Activated CD4-positive, alpha-beta T cell treated with anti-CD3 and anti-CD28 coated beads, Interleukin-2, amount 50 U/mL, for 4 hours (primary cell): ENCODE measurements at regions not wholly inside any gene's neighbourhood (a gene's known extent, or its start where the extent isn't known, plus 50 kb on each side); places are given as distances from the start of the nearest gene placed in this dataset.
"Not testable (repeated sequence)": the region's sequence is repeated elsewhere in the genome, so short reads cannot be mapped to it uniquely, and the experiment has no call there.

Experiments used
- DNase-seq, 2 experiments: peaks; one replicate each; pipeline ENCODE4 v3.0.0-alpha.2; 2020

DNA sequence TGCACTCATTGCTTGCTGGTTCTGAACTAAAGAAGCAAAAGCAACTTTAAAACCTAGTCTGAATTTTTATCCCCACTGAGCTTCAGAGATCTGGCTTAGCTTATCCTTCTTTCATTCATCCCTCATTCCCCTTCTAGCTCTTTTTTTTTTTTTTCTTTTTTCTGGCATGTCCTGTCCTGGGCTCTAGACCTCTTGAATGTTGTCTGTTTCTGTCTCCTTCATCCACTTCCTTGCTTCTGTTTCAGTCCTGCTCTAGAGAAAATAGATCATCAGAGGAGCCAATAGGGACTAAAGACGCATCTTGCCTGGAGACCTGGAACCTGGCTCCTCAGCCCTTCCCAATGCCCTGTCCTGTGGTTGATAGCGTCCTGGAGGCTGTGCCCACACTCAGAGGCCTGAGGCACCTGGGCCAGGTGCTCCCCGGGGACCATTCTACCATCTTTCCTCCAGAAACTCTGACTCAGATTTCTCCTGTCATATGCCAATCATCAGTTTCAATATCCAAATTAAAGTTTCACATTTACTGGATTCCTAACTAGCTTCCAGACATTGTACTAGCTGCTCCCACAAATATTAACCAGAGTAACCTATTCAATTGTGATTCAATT is 115.7 kb upstream of the GATB start:
- DNase-seq, result no peak

DNA sequence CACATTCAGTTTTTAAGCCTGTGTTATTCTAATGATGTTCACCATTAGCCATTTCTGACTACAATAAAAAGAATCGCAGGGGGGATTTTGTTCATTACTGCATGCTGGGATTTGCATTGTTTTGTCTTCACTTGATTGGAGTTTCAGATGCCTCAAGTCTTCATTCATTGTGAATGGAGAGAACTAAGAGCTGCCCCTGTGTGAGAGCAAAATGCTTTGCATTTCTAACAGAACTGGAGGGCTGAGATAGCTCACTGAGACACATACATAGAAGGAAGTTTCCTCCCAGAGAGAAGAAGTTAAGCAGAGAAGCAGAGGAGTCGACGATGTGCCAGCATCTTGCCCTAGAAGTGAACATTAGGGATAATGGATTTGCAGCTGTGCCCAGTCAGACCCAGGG is 113.5 kb upstream of the GATB start:
- DNase-seq, result no peak

DNA sequence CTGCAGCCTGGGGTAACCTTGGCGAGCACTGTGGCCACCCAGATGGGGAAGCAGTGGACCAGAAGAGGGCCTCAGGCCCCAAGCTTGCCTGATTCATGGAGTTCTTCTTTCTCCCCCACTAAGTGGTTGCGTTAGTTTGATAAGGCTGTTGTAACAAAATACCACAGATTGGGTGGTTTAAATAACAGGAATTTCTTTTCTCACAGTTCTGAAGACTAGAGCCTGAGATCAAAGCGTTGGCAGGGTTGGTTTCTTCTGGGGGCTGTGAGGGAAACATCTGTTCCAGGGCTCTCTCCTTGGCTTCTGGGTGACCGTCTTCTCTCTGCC is 105.7 kb upstream of the GATB start:
- no peak for DNase-seq

DNA sequence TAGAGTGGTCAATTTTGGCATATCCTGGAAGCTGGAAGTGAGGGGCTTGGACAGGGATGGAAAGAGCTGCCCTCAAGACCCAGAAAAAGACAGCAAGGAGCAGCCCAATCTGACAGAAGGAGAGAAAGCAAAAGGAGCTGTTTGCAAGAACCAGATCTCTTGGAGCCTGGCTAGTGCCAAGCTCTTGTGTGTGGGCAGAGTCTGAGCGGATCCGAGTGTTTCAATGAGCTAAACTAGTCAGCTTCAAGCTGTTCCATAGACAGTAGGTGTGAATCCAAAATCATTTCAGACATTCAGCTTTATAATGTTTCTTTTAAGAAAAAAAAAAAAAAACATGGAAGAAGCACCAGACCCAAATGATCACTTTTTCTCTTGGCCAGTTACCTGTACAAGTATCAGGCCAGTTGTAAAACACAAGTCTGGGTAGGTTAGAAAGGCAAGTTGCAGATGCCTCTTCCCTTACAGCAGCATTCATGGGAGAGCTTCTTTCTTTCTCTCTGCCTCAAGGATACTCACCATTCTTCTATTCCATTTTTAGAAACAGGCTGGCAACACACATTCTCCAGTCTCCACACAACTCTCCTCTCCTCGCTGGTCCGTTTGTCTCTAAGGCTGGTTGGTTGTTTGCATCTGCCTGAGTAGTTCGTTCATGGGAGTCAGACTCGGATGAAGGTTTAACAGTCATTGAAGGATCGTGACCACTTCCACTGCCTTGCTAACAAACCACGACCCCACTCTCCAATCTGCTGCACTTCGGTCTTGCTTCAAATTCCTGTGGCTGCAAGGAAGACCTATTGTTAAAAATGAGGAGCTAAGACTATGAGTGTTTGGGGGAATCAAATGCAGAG is 105.2 kb upstream of the GATB start:
- DNase-seq, result no peak

DNA sequence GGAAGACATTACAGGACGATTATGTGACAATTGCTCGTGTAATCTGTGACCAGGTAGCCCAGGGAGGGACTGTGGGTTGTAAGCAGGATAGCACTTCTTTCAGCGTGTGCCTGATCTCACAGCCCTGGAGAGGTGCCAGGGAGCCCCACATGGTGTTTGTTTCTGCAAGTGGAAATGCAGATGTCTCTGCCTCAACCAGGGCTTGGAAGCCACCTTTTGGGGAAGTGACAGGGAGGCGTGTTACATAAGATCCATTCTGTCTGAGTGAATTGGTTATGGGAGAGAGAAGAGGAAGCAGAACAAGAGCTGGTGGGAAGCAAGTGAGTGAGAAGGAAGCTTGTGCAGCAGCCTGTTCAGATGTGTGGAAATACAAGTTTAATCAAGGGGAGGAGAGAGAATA is 104.5 kb upstream of the GATB start:
- DNase-seq, result no peak

DNA sequence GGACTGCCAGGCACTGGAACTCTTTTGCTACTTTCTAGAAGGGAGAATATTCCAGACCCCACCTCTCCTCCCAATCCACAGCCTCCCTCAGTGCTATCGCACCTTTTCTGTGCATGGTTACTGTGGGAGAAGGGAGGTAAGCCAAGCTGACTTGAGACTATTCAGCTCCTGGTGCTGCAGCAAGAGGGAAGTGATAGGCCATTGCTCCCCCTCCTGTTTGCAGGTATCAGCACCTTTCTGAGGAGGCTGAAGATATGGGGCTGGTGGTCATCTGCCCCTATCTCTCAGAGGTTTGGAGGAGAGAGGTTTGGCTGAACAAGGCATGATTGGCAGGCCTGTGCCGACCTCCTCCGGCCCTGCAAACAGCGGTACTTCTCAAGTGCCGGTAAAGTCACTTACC is 103.3 kb upstream of the GATB start:
- no peak for DNase-seq

DNA sequence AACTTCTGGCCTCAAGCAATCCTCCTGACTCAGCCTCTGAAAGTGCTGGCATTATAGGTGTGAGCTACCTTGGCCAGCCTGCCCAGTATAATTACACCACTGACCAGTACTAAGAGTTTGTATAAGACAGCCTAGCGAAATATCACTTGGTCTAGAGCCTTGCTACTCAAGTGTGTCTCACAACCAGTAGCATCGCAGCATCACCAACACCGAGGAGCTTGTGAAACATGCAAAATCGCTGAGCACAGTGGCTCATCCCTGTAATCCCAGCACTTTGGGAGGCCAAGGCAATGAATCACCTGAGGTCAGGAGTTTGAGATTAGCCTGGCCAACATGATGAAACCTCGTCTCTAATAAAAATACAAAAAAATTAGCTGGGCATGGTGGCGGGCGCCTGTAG is 102.0 kb upstream of the GATB start:
- DNase-seq, result no peak

DNA sequence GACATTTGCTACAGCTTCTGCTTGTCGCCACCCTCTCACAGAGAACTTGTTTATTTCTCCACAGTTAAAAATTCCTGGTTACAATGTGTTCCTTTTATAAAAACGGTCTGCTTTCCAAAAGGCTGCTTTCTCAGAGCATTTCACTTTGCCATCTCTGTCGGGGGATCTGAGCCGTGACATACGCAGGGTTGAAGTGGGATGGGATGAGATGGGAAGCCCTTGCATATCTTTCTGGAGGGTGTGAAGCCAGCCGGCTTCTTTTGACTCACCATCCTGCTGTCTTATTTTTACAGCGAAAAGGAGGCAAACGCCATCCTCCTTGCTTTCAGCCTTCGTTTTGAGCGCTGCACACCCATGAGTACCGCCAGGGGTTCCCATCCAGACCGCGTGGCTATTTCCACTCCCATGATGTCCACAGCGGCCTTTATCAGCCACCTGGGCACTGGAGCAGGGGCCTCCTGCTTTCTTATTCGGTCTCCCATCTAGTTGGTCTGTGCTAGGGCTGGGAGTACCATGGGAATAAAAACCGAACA is 99.8 kb upstream of the GATB start:
- no peak for DNase-seq

DNA sequence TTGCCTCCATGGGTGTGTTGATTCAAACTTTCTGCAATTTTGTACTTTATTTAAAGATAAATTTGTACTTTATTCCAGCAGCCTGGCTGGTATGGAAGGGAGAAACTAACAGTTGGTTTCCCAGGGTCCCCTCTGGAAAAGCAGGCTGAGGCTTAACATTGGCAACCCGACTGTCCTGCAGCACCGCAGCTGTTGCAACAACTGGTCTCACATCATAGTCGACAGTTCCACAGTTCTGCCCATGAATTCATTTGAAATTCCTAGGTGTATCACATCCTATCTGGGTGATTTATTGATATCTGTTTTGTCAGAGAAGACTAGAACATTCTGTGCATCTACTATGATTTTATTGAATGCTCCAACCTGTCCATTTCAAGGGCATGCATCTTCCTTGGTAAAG is 98.8 kb upstream of the GATB start:
- no peak for DNase-seq

DNA sequence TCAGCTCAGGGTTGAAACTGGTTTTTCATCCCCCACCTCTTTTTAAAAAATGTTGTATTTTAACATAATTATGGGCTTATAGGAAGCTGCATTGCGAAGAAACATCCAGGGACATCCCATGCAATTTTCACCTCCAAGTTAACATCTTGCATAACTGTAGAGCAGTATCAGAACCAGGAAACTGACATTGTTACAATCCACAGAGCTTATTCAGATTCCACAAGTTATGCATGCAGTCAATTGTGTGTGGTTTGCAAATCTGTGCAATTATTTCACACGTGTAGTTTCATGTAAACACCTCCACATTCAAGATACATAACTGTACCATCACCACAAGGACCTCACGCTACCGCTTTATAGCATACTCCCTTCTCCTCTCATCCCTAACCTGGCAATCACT is 97.5 kb upstream of the GATB start:
- no peak for DNase-seq

DNA sequence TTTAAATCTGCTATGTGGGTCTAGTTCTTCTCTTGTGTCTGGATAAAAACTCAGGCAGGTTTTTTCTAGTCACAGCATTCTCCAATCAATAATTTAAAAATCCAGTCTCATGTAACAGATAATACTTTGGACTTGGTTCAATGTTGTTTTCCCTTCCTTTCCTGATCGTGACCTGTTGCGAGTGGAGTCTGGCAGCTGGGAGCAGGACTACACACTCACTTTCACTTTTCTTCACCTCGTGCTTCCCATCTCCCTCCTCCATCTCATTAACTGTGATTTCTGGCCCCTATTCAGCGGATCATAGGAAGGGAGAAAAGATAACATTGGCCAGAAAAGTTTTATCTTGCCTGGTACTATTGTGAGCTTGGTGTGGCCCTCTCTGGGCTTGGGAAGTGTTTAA is 96.6 kb upstream of the GATB start:
- no peak for DNase-seq

DNA sequence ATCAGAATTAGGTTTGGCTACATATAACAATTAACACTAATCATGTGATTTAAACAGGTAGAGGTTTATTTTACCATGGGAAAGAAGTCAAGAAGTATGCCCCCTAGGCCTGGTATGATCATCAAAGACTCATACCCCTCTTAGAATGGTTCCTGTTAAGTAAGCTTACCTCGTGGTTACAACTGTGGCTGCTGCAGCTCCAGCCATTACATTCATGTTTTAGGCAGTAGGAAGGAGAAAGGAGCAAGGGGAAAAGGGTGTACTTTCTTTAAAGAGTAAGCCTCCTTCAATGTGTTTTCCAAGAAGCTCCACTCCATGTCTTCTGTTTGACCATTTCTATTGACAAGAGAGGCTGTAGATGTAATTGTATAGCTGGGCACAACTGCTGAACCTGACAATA is 94.9 kb upstream of the GATB start:
- DNase-seq, result no peak

DNA sequence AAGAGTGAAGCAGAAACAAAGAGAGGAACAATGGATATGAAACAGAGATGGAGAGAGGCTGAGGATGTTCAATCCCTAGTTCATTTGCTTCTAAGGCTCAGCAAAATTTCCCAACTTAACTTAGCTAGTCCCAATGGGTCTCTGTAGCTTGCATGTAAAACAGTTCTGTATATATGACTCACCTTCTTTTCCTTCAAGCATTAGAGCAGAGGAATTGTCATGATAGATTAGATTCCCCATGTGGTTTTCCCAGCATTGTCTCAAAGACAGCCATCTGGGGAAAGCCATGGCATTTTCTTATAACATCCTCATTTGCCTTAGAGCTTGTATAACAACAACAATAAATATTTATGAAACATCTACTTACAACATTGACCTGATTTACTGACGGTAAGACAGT is 93.9 kb upstream of the GATB start:
- no peak for DNase-seq

DNA sequence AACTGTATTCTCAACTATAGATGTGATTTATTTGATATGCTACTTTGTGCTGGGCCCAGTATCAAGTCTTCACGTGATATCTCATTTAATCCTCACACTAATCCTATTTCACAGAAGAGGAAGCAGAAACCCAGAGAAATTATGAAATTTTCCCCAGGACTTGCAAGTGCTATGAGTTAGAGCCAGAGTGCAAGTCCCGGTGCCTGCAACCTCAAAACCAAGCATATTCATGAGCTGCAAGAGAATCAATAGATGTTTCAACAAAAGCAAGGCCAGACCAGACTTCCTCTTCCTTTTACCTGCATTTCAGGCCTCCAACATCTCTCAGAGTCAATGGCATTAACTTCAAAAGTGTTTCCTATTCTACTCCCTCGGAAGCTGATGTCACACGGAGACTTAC is 92.2 kb upstream of the GATB start:
- DNase-seq, result no peak

DNA sequence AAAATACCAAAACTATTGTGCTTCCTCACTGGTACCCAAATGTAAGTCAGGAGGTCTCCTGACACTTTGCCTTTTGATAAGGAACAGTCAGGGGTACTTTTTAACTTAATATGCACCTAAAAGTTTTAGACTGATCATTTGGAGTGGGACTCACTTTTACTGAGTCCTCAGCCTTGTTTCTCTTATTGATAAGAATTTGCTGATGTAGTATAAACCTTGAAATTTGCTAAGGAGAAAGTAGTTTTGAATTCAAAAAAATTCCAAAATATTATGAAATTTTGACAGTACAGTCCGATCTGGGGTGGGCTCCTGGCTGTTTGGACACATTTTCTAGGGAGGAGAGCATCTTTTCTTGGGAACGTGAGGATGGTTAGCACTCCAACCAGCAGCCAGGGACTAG is 91.4 kb upstream of the GATB start:
- no peak for DNase-seq

DNA sequence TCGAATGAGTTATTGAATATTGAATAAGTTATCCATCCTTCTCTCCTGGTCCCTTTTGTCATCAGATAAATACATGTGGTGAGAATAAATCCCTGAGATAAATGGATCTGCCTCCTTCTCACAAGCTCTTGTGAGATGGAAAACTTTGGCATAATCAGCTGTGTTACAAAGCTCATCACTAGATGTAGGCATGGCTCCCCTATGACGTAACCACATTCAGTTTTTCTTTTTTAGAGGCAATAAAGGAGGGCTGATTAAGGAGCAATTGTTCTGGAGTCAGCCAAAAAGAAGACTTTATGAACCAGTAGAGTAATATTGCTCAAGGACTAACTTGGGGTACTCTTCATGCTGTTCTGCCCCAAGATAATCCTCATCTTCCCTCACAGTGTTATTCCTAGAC is 90.5 kb upstream of the GATB start:
- DNase-seq, result no peak

DNA sequence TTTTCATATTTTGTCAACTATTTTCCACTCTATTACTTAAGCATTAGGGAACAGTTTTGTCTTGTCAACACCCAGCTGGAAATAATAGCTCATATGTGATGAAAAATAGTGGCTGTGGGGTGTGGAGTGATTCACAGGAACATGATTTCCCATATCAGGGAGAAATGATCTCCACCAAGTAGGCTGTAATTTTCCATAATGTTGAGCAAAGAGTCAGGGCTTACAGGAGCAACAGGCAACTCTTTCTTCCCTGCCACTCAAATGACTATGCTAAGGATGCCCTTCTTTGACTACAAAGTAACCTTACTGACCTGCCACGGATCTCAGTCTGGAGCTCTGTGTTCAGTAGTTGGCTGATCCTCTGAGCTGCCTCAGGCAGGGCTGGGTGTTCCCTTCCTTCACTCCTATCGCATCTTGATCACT is 90.0 kb upstream of the GATB start:
- no peak for DNase-seq

DNA sequence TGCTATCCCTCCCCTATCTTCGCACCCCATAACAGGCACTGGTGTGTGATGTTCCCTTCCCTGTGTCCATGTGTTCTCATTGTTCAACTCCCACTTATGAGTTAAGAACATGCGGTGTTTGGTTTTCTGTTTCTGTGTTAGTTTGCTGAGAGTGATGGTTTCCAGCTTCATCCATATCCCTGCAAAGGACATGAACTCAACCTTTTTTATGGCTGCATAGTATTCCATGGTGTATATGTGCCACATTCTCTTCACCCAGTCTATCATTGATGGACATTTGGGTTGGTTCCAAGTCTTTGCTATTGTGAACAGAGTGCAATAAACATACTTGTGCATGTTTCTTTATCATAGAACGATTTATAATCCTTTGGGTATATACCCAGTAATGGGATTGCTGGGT is 84.7 kb upstream of the GATB start:
- not testable (repeated sequence) for DNase-seq

DNA sequence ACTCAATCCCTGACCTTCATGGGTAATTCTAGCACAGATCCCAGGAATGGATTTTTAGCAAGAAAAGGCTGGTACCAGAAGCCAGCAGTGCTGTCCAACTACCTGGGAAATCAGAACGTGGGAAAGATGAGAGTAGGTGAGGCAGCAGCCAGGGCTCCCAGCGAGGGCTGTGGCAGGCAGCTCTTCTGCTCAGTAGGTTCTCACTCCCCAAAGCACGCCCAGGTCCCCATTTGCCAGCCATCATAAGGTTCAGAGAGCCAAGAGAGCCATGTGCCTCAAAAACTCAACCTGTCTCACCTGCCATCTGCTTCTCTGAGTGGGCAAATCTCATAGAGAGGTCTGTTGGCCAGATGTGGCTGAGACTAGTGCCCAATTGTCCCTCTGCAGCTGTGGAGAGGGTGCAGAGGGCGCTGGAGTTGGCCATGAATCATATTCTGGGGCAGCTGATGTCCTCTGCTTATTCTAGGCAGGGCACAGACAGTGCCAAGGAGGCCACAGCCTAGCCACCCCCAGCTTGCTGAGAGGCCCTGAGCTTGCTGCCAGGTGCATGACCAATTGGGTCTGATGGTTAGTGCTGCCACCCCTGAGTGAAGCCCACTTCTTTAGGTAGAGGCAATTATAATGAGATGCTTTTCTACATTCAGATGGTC is 81.7 kb upstream of the GATB start:
- DNase-seq, result no peak

DNA sequence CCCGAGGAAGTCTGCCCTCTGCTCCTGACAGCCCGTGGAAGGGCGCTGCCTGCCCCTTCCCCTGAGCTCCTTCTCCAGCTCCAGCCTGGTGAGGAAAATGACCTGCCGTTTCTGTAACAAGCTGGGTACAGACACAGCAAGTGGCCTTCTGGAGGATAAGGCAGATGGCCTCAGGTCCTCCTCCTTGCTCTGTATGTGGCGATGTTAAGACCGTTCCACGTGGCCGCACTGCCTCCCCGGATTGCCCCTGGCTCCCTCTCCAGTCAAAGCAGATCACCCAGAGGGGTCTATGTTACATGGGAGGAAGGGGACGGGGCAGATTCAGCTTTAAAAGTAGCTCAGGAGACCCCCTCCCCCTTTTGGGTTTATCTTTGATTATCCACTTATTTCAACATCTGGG is 80.3 kb upstream of the GATB start:
- no peak for DNase-seq

DNA sequence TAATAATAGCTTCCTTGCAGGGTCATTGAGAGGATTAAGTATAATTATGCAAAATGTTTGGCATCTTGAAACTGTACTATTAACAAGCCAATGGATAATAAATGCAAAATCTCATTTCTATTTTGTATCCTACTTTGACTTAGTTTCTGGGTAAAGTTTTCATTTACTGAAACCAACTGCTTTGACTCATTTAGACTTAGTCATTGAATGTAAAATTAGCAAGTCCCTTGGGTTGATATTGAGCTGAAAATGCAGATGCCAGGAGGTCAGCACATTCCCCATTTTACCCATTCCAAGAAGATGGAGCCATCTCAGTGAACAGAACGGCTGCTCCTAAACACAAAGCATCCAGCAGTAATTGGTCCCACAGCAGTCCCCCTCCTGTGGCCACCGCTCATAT is 74.7 kb upstream of the GATB start:
- DNase-seq, result no peak

DNA sequence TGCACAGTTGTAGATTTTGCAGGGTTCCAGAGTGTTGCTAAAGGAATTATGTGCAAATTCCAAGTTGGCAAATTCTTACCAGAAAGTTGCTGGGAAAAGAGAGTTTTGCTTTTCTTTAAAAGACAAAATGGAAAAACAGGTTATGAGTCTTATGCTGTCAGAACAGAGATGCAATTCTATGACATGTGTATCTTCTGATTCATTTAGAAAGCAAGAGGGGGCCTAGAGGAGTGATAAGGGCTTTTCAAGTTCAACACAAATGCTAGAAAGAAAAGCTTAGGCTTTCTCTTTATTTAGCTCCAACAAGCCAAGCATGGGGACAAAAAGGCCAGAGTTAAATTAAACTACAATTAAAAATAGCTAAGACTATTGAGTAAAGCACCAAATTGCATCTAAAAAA is 72.4 kb upstream of the GATB start:
- no peak for DNase-seq

DNA sequence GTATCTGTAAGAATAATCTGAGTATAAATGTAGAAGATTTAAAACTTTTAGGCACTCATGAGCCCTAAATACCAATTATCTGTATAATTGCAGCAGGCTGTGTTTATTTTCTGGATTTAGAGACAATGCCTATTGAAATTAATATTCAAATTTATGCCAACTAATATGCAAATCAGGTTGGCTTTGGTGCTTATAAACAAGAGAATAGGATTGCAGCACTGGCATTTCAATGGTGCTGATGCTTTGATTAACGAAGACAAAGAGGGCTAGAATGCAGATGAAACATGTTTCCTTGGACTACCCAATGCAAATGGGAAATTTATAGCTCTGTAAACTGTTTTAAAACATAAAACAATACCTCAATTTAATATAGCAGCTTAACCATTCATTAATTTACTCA is 70.7 kb upstream of the GATB start:
- no peak for DNase-seq

DNA sequence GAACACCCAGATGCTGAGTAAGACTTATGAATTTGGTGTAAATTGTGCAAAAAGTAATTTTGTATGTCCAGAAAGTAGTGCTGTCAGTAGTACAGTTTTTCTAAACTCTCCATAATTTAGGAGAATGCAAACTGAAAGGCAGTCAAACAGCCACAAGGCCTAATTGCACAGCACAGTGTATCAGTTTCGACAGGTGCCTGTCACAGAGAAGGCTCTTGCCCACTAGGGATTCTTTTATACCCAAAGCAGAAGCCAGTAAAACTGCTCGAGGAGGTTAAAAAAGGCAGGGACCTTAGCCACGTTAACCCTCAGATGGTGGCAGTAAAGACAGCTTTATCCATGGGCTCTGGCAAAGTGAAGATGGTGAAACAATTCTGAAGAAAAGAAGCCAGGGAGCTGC is 69.4 kb upstream of the GATB start:
- no peak for DNase-seq
